ENCODE measurements at regions not wholly inside any gene's neighbourhood (a gene's known extent, or its start where the extent isn't known, plus 50 kb on each side); places are given as distances from the start of the nearest gene placed in this dataset.

DNA sequence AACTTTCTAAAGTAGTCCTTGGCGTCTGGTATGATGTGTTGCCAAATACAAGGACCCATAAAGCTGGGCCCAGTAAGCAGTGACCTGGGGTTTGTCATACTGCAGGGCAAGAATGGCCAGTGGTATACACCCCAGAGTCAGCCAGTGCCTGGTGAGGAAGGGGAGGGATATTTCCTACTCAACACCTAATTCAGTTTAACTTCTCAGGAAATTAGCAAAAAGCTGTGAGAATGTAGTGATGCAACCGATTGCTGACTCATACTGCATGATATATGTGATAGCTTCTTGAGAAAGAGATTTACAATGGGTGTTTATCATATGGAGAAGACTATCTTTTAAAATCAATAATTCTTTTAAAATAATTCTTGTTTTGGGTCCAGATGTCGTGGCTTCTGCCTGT is 889.3 kb upstream of the CELF2 start:
- Histone ChIP-seq H3K4me3 (no peak overlapping the region), H3K4me1 (no peaks in the 10 kb centered on the region), H3K36me3 (no peaks in the 10 kb centered on the region), H3K27ac (no peak overlapping the region), H3K9me3 (no peaks in the 10 kb centered on the region), H3K27me3 (no peaks in the 10 kb centered on the region)
- ATAC-seq (no peak), DNase-seq (no peak)
- TF ChIP-seq, protein P1, sequence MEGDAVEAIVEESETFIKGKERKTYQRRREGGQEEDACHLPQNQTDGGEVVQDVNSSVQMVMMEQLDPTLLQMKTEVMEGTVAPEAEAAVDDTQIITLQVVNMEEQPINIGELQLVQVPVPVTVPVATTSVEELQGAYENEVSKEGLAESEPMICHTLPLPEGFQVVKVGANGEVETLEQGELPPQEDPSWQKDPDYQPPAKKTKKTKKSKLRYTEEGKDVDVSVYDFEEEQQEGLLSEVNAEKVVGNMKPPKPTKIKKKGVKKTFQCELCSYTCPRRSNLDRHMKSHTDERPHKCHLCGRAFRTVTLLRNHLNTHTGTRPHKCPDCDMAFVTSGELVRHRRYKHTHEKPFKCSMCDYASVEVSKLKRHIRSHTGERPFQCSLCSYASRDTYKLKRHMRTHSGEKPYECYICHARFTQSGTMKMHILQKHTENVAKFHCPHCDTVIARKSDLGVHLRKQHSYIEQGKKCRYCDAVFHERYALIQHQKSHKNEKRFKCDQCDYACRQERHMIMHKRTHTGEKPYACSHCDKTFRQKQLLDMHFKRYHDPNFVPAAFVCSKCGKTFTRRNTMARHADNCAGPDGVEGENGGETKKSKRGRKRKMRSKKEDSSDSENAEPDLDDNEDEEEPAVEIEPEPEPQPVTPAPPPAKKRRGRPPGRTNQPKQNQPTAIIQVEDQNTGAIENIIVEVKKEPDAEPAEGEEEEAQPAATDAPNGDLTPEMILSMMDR (IDR thresholded peaks at IDR 0.05), result no peak
- intact Hi-C loops (cut with DNase I), result no loop called here

GRCh38 chr10:10130686-10131085 is 887.0 kb upstream of the CELF2 start:
- H3K4me1 ChIP-seq, result no peaks in the 10 kb centered on the region
- H3K27ac ChIP-seq, result no peak overlapping the region
- ATAC-seq (no peak), DNase-seq (no peak)
- no peak overlapping the region for H3K4me3 ChIP-seq
- TF ChIP-seq, protein P1 (IDR thresholded peaks at IDR 0.05), result no peak
- no peaks in the 10 kb centered on the region for H3K27me3 ChIP-seq
- intact Hi-C loops (cut with DNase I), result no loop called here
- H3K9me3 ChIP-seq, result no peaks in the 10 kb centered on the region
- no peaks in the 10 kb centered on the region for H3K36me3 ChIP-seq

- Histone ChIP-seq H3K27ac (no peak overlapping the region), H3K9me3 (no peaks in the 10 kb centered on the region), H3K4me1 (no peaks in the 10 kb centered on the region), H3K36me3 (no peaks in the 10 kb centered on the region), H3K27me3 (no peaks in the 10 kb centered on the region), H3K4me3 (no peak overlapping the region)
- intact Hi-C loops (cut with DNase I), result no loop called here
- TF ChIP-seq, protein P1 (IDR thresholded peaks at IDR 0.05), result no peak
- ATAC-seq (peak; percentile 36), DNase-seq (no peak)
These were observed 885.7 kb upstream of the CELF2 start for GRCh38 chr10:10132009-10132408.

DNA sequence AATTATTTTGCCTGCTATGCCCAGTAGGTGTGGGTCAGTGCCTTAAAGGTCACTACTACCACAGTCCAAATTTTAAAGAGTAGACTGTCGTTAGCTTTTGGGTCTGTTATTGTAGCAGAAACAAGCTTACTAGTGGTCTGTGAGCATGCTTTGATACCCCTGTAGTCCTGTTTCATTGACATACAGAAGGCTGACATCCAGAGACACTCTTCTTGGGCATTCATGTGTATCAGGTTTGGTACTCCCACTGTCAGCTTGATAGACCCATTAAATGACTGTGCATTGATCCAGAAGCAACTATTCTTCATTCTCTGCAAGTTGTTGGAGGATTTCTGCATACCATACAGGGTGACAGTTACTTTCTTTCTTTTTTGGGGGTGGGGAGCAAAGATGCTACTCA is 884.4 kb upstream of the CELF2 start:
- Histone ChIP-seq H3K27me3 (no peaks in the 10 kb centered on the region), H3K4me1 (no peaks in the 10 kb centered on the region), H3K27ac (no peak overlapping the region), H3K4me3 (no peak overlapping the region), H3K36me3 (no peaks in the 10 kb centered on the region), H3K9me3 (no peaks in the 10 kb centered on the region)
- DNase-seq (no peak), ATAC-seq (no peak)
- TF ChIP-seq, protein P1 (IDR thresholded peaks at IDR 0.05), result no peak
- intact Hi-C loops (cut with DNase I), result no loop called here

- H3K27ac ChIP-seq, result no peak overlapping the region
- intact Hi-C loops (cut with DNase I), result no loop called here
- TF ChIP-seq, protein P1 (IDR thresholded peaks at IDR 0.05), result no peak
- H3K36me3 ChIP-seq, result no peaks in the 10 kb centered on the region
- peak overlapping the region; percentile 30 for H3K4me3 ChIP-seq
- no peak for DNase-seq
- H3K4me1 ChIP-seq, result no peaks in the 10 kb centered on the region
- ATAC-seq, result no peak
- no peaks in the 10 kb centered on the region for H3K9me3 ChIP-seq
- H3K27me3 ChIP-seq, result no peaks in the 10 kb centered on the region
These were observed 879.0 kb upstream of the CELF2 start for GRCh38 chr10:10138685-10139084.

DNA sequence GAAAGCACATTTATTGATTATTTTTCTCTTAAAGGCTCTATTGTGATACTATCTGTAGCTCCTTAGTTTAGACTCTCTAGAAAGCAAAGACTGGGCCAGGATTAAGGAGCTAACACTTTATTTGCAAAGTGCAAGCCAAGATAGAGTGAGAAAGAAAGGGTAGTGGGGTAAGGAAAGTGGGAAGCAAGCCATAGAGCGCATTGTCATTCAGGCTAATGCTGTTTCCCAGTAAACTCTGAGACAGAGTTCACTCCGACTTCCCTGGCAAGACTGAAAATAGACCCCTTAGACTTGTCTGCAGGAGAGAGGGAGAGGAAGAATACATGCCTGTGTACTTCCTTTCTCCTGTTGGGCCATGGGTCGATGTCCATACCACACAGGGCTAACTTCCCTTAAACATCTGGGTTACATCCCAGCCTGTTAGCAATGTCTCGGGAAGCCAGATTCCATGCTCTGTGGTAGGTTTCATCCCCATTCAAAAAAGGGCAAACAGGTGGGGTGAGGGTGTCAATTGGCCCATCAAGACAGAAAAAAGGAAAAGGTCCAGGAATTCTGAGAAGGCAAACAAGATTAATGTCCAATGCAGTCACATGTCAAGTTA is 875.8 kb upstream of the CELF2 start:
- ATAC-seq, result no peak
- no peak for DNase-seq

More for the DNA sequence above, 875.8 kb upstream of the CELF2 start:
- no peak overlapping the region for H3K4me3 ChIP-seq
- H3K36me3 ChIP-seq, result no peaks in the 10 kb centered on the region
- no peaks in the 10 kb centered on the region for H3K27me3 ChIP-seq
- intact Hi-C loops (cut with DNase I), result no loop called here
- TF ChIP-seq, protein P1 (IDR thresholded peaks at IDR 0.05), result no peak
- H3K27ac ChIP-seq, result no peak overlapping the region
- H3K4me1 ChIP-seq, result no peaks in the 10 kb centered on the region
- H3K9me3 ChIP-seq, result no peaks in the 10 kb centered on the region
